ENCODE measurements at regions not wholly inside any gene's neighbourhood (a gene's known extent, or its start where the extent isn't known, plus 50 kb on each side); places are given as distances from the start of the nearest gene placed in this dataset.

- TF ChIP-seq GATA2 (IDR thresholded peaks at IDR 0.05; ENCODE audit: low read depth, low read length) (no peak), GATA3 (IDR thresholded peaks at IDR 0.05; ENCODE audit: low read depth, low read length) (no peak)
These were observed 136.8 kb downstream of the QRSL1 start for GRCh38 chr6:106766201-106766600.

Data from SH-SY5Y (cell line).